ENCODE measurements at regions not wholly inside any gene's neighbourhood (a gene's known extent, or its start where the extent isn't known, plus 50 kb on each side); places are given as distances from the start of the nearest gene placed in this dataset.

DNA sequence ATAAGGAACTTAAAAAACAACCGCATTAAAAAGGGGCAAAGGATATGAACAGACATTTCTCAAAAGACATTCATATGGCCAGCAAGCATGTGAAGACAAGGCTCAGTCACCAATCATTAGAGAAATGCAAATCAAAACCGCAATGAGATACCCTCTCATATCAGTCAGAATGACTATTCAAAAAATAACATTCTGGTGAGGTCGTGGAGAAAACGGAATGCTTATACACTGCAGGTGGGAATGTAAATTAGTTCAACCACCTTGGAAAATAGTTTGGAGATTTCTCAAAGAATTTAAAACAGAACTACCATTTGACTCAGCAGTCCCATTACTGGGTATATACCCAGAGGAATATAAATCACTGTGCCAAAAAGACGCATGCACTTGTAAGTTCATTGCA is 496.6 kb upstream of the SGO1 start:
- Histone ChIP-seq H3K27ac (no peak overlapping the region), H3K9me3 (no peaks in the 10 kb centered on the region), H3K4me3 (no peak overlapping the region), H3K4me1 (no peaks in the 10 kb centered on the region), H3K36me3 (ENCODE audit: low read depth, missing control alignments) (no peaks in the 10 kb centered on the region), H3K27me3 (no peaks in the 10 kb centered on the region)
- no peak for DNase-seq
- 66 to 90% methylated on average over 5 of the region's 5 CpGs for WGBS, 2 donors
- intact Hi-C loops (cut with DNase I; ENCODE audit: low total_unique reads), result no loop called here
- no peak for TF ChIP-seq CTCF (IDR thresholded peaks at IDR 0.05)
- no peak for TF ChIP-seq POLR2A (IDR thresholded peaks at IDR 0.05)

DNA sequence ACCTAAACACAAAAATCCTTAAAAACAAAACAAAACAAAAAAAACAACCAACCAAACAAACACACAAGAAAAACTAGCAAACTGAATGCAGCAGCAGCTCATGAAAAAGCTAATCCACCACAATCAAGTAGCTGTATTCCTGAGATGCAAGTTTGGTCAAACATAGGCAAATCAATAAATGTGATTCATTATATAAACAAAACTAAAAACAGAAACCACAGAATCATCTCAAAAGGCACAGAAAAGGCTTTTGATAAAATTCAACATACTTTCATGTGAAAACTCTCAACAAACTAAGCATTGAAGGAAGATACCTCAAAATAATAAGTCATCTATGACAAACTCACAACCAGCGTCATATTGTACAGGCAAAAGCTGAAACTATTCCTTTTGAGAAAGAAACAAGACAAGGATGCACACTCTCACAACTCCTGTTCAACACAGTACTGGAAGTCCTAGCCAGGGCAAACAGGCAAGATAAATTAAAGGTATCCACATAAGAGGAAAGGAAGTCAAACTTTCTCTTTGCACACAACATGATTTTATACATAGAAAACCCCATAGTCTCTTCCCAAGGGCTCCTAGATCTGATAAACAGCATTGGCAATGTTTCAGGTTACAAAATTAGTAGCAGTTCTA is 495.1 kb upstream of the SGO1 start:
- intact Hi-C loops (cut with DNase I; ENCODE audit: low total_unique reads), result no loop called here
- H3K4me3 ChIP-seq, result no peak overlapping the region
- no peak for DNase-seq
- no peaks in the 10 kb centered on the region for H3K36me3 ChIP-seq (ENCODE audit: low read depth, missing control alignments)
- H3K4me1 ChIP-seq, result no peaks in the 10 kb centered on the region
- H3K27ac ChIP-seq, result no peak overlapping the region
- 86 to 87% methylated on average over 1 of the region's 1 CpG for WGBS, 2 donors
- H3K9me3 ChIP-seq, result no peaks in the 10 kb centered on the region
- no peaks in the 10 kb centered on the region for H3K27me3 ChIP-seq
- TF ChIP-seq CTCF (IDR thresholded peaks at IDR 0.05), result no peak
- no peak for TF ChIP-seq POLR2A (IDR thresholded peaks at IDR 0.05)

GRCh38 chr3:20673866-20674265 is 487.9 kb upstream of the SGO1 start:
- Histone ChIP-seq H3K4me1 (no peaks in the 10 kb centered on the region), H3K9me3 (no peaks in the 10 kb centered on the region), H3K27ac (no peak overlapping the region), H3K36me3 (ENCODE audit: low read depth, missing control alignments) (no peaks in the 10 kb centered on the region), H3K27me3 (no peaks in the 10 kb centered on the region), H3K4me3 (no peak overlapping the region)
- TF ChIP-seq POLR2A (IDR thresholded peaks at IDR 0.05) (no peak), CTCF (IDR thresholded peaks at IDR 0.05) (no peak)
- DNase-seq, result no peak
- WGBS, 2 donors, result 92% methylated on average over 1 of the region's 1 CpG
- intact Hi-C loops (cut with DNase I; ENCODE audit: low total_unique reads), result no loop called here

GRCh38 chr3:20669675-20670074 is 483.7 kb upstream of the SGO1 start:
- intact Hi-C loops (cut with DNase I; ENCODE audit: low total_unique reads), result no loop called here
- DNase-seq, result no peak
- Histone ChIP-seq H3K27ac (no peak overlapping the region), H3K36me3 (ENCODE audit: low read depth, missing control alignments) (no peaks in the 10 kb centered on the region), H3K9me3 (no peaks in the 10 kb centered on the region), H3K27me3 (no peaks in the 10 kb centered on the region), H3K4me3 (no peak overlapping the region), H3K4me1 (no peaks in the 10 kb centered on the region)
- no peak for TF ChIP-seq POLR2A (IDR thresholded peaks at IDR 0.05)
- no peak for TF ChIP-seq CTCF (IDR thresholded peaks at IDR 0.05)
- WGBS, 2 donors, result 75 to 76% methylated on average over 2 of the region's 2 CpGs

DNA sequence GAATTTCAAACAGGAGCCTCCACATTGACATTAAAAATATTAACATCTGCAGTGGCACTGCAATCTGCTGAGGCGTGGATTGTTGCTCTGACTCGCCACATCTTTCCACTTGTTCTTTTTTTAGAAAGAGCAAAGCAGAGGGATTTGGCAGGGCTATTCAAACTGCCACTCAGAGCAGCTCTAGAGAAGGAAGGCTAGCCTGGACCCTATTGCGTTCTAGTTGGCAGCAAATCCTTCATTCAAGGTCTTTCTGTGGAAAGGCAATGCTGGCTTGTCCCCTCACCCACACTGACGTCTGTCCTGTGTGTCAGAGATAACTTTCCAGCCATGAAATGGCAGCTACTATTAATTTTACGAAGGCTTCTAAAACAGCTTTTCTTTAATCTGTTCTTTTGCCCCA is 483.2 kb upstream of the SGO1 start:
- 35 to 58% methylated on average over 5 of the region's 5 CpGs for WGBS, 2 donors
- Histone ChIP-seq H3K36me3 (ENCODE audit: low read depth, missing control alignments) (no peaks in the 10 kb centered on the region), H3K4me3 (no peak overlapping the region), H3K27ac (no peak overlapping the region), H3K4me1 (no peaks in the 10 kb centered on the region), H3K27me3 (no peaks in the 10 kb centered on the region), H3K9me3 (no peaks in the 10 kb centered on the region)
- DNase-seq, result no peak
- no peak for TF ChIP-seq CTCF (IDR thresholded peaks at IDR 0.05)
- TF ChIP-seq POLR2A (IDR thresholded peaks at IDR 0.05), result no peak
- intact Hi-C loops (cut with DNase I; ENCODE audit: low total_unique reads), result no loop called here

Measured in testis (tissue), 2 donors.